Prostate gland (tissue), 2 donors: ENCODE measurements at regions not wholly inside any gene's neighbourhood (a gene's known extent, or its start where the extent isn't known, plus 50 kb on each side); places are given as distances from the start of the nearest gene placed in this dataset.

Source experiments
- DNase-seq: peaks from one replicate; pipeline ENCODE4 v3.0.0-alpha.2; 2019; ENCODE audit warnings: low spot score
- H3K27ac ChIP-seq, 2 donors: fragments of 200-600 bp; sonication (generic); 2 replicates each; pipeline ENCODE4 v1.5.1; 2017 to 2019
- H3K27me3 ChIP-seq: fragments of 200-600 bp; sonication (generic); replicated peaks from 2 replicates; pipeline ENCODE4 v1.5.1; 2019; ENCODE audit not compliant: insufficient read depth
- H3K36me3 ChIP-seq, 2 donors: fragments of 200-600 bp; sonication (generic); 1 replicate in 1 of 2; 2 replicates in 1 of 2; pipeline versions ENCODE4 v1.5.1 to v1.8.1; 2017 to 2019
- H3K4me1 ChIP-seq: fragments of 200-600 bp; sonication (generic); replicated peaks from 2 replicates; pipeline ENCODE4 v1.5.1; 2019
- H3K4me3 ChIP-seq, 2 donors: fragments of 200-600 bp; sonication (generic); 2 replicates each; pipeline ENCODE4 v1.5.1; 2017 to 2019
- H3K9me3 ChIP-seq: fragments of 200-600 bp; sonication (generic); 2 replicates; pipeline ENCODE4 v1.5.1; 2017
- POLR2A ChIP-seq: fragments of 450-650 bp; IDR thresholded peaks from one replicate; pipeline ENCODE4 v1.6.1; 2016; ENCODE audit warnings: antibody characterized with exemption, mild to moderate bottlenecking
- POLR2AphosphoS5 ChIP-seq: sonication (generic); formaldehyde crosslinking; IDR thresholded peaks from one replicate; pipeline ENCODE4 v1.6.1; 2017; ENCODE audit warnings: antibody characterized with exemption
- WGBS: methylation state at CpG from one replicate; pipeline ENCODE4 v1.1.5; 2018; 5-methylcytosine and 5-hydroxymethylcytosine counted together
- intact Hi-C: fragments of 100-400 bp; cut with DNase I; formaldehyde crosslinking; loops from one replicate; pipeline ENCODE4 v1.14.2; 2022
- TF ChIP-seq, protein P1 (sequence below), 4 experiments: fragments of 200-600 bp in 2 of 4; fragments of 450-650 bp in 2 of 4; sonication (generic) in 2 of 4; IDR thresholded peaks; 1 replicate in 3 of 4; 2 replicates in 1 of 4; pipeline ENCODE4 v1.5.1; 2016 to 2019; ENCODE audit warnings: antibody characterized with exemption in 4 of 4, mild to moderate bottlenecking in 2 of 4, moderate library complexity in 2 of 4

- WGBS: 79% methylated on average over 3 of the region's 3 CpGs
- H3K27me3 ChIP-seq: no peaks in the 10 kb centered on the region
- TF ChIP-seq, protein P1, sequence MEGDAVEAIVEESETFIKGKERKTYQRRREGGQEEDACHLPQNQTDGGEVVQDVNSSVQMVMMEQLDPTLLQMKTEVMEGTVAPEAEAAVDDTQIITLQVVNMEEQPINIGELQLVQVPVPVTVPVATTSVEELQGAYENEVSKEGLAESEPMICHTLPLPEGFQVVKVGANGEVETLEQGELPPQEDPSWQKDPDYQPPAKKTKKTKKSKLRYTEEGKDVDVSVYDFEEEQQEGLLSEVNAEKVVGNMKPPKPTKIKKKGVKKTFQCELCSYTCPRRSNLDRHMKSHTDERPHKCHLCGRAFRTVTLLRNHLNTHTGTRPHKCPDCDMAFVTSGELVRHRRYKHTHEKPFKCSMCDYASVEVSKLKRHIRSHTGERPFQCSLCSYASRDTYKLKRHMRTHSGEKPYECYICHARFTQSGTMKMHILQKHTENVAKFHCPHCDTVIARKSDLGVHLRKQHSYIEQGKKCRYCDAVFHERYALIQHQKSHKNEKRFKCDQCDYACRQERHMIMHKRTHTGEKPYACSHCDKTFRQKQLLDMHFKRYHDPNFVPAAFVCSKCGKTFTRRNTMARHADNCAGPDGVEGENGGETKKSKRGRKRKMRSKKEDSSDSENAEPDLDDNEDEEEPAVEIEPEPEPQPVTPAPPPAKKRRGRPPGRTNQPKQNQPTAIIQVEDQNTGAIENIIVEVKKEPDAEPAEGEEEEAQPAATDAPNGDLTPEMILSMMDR (IDR thresholded peaks at IDR 0.05): no peak
- TF ChIP-seq POLR2AphosphoS5: no peak
- TF ChIP-seq POLR2A: no peak
These were observed 474.9 kb upstream of the MC4R start for GRCh38 chr18:60847517-60847916.

DNA sequence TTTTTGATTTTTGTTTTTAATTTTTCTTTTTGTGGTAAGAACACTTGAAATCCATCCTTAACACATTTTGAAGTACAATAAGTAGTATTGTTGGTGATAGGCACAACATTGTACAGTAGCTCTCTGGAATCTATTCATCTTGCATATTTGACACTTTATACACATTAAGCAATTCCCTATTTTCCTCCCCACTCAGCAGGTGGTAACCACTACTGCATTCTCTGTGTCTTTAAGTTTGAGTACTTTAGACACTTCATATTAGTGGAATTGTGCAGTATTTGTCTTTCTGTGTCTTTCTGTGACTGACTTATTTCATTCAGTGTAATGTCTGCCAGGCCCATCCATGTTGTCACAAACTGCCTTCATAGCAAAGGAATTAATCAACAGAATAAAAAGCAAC, 471.7 kb upstream of the CDH20 start:
- no peak for DNase-seq
- no peak overlapping the region for H3K27ac ChIP-seq
- intact Hi-C loops: no loop called here
- H3K4me1 ChIP-seq: no peaks in the 10 kb centered on the region
- H3K27me3 ChIP-seq: no peaks in the 10 kb centered on the region
- H3K9me3 ChIP-seq: no peaks in the 10 kb centered on the region
- H3K4me3 ChIP-seq: no peak overlapping the region
- no peaks in the 10 kb centered on the region for H3K36me3 ChIP-seq
- TF ChIP-seq, protein P1 (IDR thresholded peaks at IDR 0.05): no peak
- TF ChIP-seq POLR2A (no peak), POLR2AphosphoS5 (no peak)

More at GRCh38 chr18:60847517-60847916, 474.9 kb upstream of the MC4R start:
- no peaks in the 10 kb centered on the region for H3K4me1 ChIP-seq
- H3K36me3 ChIP-seq: no peaks in the 10 kb centered on the region
- H3K4me3 ChIP-seq: no peak overlapping the region
- no peaks in the 10 kb centered on the region for H3K9me3 ChIP-seq
- DNase-seq: no peak
- H3K27ac ChIP-seq: no peak overlapping the region
- intact Hi-C loops: no loop called here

DNA sequence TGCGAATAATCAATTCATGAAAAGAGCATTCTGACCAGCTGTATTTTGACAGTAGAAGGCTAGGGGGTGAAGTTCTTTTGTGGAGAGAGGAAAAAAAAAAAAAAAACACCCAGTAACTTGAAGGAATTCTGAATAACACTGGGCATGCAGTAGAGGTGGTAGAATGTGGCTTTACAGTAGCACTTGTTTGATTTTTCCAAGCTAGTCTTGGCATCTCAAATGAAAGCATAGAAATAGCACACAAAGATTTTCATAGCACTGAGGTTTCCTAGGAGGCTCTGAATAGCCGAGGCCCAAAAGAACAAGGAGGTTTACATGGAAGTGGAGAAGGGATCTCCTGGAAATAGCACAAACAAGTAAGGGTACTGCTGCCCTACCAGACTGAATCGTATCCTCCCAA, 470.2 kb upstream of the CDH20 start:
- TF ChIP-seq POLR2AphosphoS5 (no peak), POLR2A (no peak)
- TF ChIP-seq, protein P1 (IDR thresholded peaks at IDR 0.05): no peak
- Histone ChIP-seq H3K4me3 (no peak overlapping the region), H3K27me3 (no peaks in the 10 kb centered on the region), H3K4me1 (no peaks in the 10 kb centered on the region), H3K9me3 (no peaks in the 10 kb centered on the region), H3K36me3 (no peaks in the 10 kb centered on the region), H3K27ac (no peak overlapping the region)
- intact Hi-C loops: no loop called here
- 92% methylated on average over 3 of the region's 3 CpGs for WGBS
- DNase-seq: no peak

- Histone ChIP-seq H3K27me3 (no peaks in the 10 kb centered on the region), H3K4me3 (no peak overlapping the region), H3K4me1 (no peaks in the 10 kb centered on the region), H3K9me3 (no peaks in the 10 kb centered on the region), H3K36me3 (no peaks in the 10 kb centered on the region), H3K27ac (no peak overlapping the region)
- no peak for TF ChIP-seq POLR2A
- TF ChIP-seq, protein P1 (IDR thresholded peaks at IDR 0.05): no peak
- no peak for TF ChIP-seq POLR2AphosphoS5
- no peak for DNase-seq
- intact Hi-C loops: no loop called here
- 48% methylated on average over 2 of the region's 2 CpGs for whole genome bisulfite sequencing
These were observed 467.4 kb upstream of the CDH20 start for GRCh38 chr18:60865801-60866200.

DNA sequence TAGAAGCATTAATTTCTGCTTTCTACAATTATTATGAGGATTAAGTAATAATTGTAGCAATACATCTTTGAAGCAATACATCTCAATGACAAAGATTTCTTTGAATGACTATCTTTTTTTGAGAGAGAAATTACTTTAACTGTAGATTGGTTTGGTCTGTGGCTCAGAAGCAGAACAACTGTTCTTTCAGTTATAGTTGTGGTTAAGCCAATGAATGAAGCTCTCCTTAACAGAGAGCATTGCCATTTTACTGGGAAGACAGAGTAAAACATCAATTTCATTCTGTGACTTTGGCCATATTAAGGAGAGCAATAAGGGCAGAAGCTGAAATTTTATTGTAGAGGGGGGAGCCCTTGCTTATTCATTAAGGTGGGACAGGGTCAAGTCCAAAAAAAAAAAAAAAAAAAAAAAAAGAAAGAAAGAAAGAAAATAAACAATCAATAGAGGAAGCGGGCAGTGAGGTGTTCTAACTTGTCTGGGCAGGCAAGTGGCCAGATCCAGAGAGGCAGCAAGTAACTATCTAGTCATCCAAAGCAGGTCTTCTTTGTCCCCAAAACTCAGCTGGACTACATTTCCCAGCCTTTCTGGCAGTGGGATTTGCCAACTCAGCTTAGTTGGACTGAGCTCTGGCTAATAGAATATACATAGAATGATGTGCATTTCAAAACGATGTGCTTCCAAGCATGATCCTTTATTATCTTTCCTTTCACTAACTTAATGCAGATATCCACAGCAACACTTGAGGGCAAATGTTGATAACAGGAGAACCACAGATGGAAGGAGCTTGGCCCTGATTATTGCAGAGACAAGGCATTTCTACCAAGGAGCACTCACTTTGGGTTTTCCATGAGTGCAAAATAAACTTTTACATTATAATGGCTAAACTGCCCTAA, 462.7 kb upstream of the CDH20 start:
- TF ChIP-seq POLR2A (no peak), POLR2AphosphoS5 (no peak)
- TF ChIP-seq, protein P1 (IDR thresholded peaks at IDR 0.05): no peak
- intact Hi-C loops: no loop called here
- no peaks in the 10 kb centered on the region for H3K9me3 ChIP-seq
- no peak overlapping the region for H3K4me3 ChIP-seq
- no peak for DNase-seq
- no peaks in the 10 kb centered on the region for H3K36me3 ChIP-seq
- no peak overlapping the region for H3K27ac ChIP-seq
- no peaks in the 10 kb centered on the region for H3K4me1 ChIP-seq
- 47% methylated on average over 2 of the region's 2 CpGs for WGBS
- H3K27me3 ChIP-seq: no peaks in the 10 kb centered on the region
